ENCODE measurements at regions not wholly inside any gene's neighbourhood (a gene's known extent, or its start where the extent isn't known, plus 50 kb on each side); places are given as distances from the start of the nearest gene placed in this dataset.
"Not testable (repeated sequence)": the region's sequence is repeated elsewhere in the genome, so short reads cannot be mapped to it uniquely, and the experiment has no call there.

DNA sequence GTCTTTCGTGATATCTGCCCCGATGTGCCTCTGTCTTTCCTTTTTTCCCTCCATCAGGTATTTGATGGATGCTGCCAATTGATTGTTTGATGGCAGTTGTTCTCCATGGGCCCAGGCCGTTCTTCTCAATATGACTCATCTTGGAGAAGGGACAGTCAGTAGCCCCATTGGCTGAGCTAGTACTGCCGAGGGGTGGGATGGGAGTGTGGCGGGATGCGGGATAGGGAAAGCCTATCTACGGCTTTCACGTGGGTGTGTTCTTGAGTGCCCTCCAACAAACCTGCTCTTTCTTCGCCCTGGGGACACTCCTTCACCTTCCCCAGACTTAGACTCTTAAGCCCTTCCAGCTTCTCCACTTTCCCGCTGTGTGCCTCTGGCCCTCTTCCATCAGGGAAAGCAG, 159.4 kb downstream of the GOLGA8K start:
- H3K4me1 Mint-ChIP-seq (ENCODE audit: low read depth in 2 of 2); H3K27me3 Mint-ChIP-seq; H3K27ac Mint-ChIP-seq; H3K36me3 Mint-ChIP-seq (ENCODE audit: insufficient read depth); DNase-seq; H3K9me3 Mint-ChIP-seq; ATAC-seq (replicated peaks); H3K4me3 Mint-ChIP-seq: not testable (repeated sequence)

DNA sequence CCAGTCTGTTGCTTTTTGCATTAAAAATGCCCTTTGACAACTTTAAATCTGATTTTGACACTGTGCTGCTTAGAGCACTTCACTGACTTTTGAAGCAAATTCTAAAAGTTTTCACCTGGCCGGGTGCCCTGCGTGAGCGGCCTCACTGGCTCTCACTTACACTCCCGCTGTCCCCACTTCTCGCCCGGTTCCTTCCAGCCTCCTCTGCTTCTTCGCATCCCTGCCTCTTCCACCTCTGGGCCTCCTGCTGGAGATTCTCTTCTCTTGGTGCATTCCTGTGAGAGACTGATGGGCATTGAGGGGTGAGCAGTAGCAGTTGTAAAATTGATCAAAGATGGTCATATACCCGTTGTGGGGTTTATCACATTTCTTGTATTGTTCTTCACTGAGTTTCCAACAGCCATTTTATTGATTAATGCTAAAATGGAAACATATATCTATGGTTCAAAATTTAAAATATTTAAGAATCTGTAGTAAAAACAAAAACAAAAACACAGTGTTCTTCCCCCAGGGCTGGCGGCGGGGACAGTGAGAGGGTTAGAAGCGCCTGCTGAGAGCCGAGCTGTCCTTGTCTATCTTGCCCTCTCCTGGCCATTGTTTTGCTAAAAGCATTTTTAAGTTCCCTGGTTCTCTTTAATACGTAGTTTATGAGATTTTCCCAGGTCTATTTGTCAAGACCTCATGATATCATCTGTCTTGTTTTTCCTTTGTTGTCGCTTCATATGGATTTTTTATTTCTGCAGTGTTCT, 160.1 kb downstream of the GOLGA8K start:
- not testable (repeated sequence) for H3K4me1 Mint-ChIP-seq (ENCODE audit: low read depth in 2 of 2); DNase-seq; H3K27me3 Mint-ChIP-seq; H3K4me3 Mint-ChIP-seq; H3K27ac Mint-ChIP-seq; H3K9me3 Mint-ChIP-seq; ATAC-seq (replicated peaks); H3K36me3 Mint-ChIP-seq (ENCODE audit: insufficient read depth)

DNA sequence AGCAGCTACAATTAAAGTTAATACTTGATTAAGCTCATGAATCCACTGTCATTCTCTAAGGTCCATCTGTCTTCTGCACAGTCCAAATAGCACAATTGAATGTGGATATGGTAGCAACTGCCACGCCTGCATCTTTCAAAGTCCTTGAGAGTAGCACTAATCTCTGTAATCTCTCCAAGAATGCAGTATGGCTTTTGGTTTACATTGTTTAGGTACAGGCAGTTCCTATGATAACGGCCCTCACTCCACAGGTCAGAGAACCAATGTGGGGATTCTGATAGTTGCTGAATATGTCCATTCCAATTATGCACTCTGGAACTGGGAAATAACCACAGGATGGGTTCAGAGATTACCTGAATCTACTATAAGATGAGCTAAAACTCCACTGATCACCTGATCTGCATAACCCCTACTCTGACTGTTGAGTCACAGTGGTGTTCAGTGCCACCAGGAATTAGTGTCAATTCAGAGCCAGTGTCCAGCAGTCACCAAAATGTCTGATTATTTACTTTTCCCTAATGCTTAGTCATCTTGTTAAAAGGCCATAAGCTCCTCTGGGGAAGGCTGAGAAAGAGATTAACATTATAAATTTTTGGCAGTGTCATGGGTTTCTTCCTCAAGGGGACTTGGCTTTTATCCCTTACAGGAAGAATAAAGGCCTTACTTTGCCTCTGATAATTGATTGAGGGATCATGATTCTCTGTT, 175.5 kb downstream of the GOLGA8K start:
- H3K4me3 Mint-ChIP-seq; H3K4me1 Mint-ChIP-seq (ENCODE audit: low read depth in 2 of 2); H3K27ac Mint-ChIP-seq; H3K27me3 Mint-ChIP-seq; DNase-seq; ATAC-seq (replicated peaks); H3K9me3 Mint-ChIP-seq; H3K36me3 Mint-ChIP-seq (ENCODE audit: insufficient read depth): not testable (repeated sequence)

DNA sequence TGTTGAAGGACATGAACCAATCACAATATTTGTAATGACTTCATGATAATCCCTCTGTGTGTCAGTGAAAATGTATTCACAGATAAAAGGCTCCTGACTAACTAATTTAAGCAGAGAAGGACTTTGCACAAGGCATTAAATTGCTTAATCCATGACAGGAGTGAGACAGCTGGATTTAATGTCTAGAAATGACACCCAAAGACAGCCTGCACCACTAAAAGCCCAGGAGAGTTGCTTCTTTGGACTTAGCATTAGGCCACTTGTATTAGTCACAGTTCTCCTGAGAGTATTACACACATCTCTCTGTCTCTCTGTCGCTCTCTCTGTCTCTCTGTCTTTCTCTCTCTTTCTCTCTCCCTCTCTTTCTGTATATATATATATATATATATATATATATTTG, 180.4 kb downstream of the GOLGA8K start:
- ATAC-seq (replicated peaks) (no peak), DNase-seq (no peak)
- Mint-ChIP-seq H3K9me3 (peaks cover 2 to 17% of the 10 kb centered on the region in 2 donors), H3K4me3 (no peak overlapping the region), H3K36me3 (ENCODE audit: insufficient read depth) (no peaks in the 10 kb centered on the region), H3K27ac (no peak overlapping the region), H3K27me3 (peaks cover 6 to 7% of the 10 kb centered on the region in 2 donors), H3K4me1 (ENCODE audit: low read depth in 2 of 2) (no peaks in the 10 kb centered on the region)

Measured in effector memory CD8-positive, alpha-beta T cell (primary cell).